H1 (cell line): ENCODE measurements at regions not wholly inside any gene's neighbourhood (a gene's known extent, or its start where the extent isn't known, plus 50 kb on each side); places are given as distances from the start of the nearest gene placed in this dataset.

Experiments used
- JUN ChIP-seq: IDR thresholded peaks from 2 replicates; pipeline ENCODE4 v1.6.1; 2011; ENCODE audit warnings: low read depth, mild to moderate bottlenecking, improper control_type of control experiment, low read length
- JUND ChIP-seq: IDR thresholded peaks from 2 replicates; pipeline ENCODE4 v1.6.1; 2011; ENCODE audit warnings: mild to moderate bottlenecking, improper control_type of control experiment, low read length
- TF ChIP-seq, protein P1 (sequence below), 3 experiments: IDR thresholded peaks; 1 replicate in 2 of 3; 2 replicates in 1 of 3; pipeline versions ENCODE4 v1.5.1 to v1.6.1; 2011; ENCODE audit warnings: low read length in 3 of 3, mild to moderate bottlenecking in 3 of 3, inconsistent platforms in 2 of 3, low read depth in 1 of 3, moderate library complexity in 1 of 3; ENCODE audit not compliant: insufficient read depth in 1 of 3; ENCODE audit errors: control extremely low read depth in 1 of 3
- TF ChIP-seq, protein P2 (sequence below): IDR thresholded peaks from 2 replicates; pipeline ENCODE4 v1.6.1; 2012; ENCODE audit warnings: inconsistent platforms

- no peak for TF ChIP-seq JUND
- TF ChIP-seq, protein P1, sequence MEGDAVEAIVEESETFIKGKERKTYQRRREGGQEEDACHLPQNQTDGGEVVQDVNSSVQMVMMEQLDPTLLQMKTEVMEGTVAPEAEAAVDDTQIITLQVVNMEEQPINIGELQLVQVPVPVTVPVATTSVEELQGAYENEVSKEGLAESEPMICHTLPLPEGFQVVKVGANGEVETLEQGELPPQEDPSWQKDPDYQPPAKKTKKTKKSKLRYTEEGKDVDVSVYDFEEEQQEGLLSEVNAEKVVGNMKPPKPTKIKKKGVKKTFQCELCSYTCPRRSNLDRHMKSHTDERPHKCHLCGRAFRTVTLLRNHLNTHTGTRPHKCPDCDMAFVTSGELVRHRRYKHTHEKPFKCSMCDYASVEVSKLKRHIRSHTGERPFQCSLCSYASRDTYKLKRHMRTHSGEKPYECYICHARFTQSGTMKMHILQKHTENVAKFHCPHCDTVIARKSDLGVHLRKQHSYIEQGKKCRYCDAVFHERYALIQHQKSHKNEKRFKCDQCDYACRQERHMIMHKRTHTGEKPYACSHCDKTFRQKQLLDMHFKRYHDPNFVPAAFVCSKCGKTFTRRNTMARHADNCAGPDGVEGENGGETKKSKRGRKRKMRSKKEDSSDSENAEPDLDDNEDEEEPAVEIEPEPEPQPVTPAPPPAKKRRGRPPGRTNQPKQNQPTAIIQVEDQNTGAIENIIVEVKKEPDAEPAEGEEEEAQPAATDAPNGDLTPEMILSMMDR (IDR thresholded peaks at IDR 0.05; ENCODE audit: control extremely low read depth in 1 of 3, insufficient read depth in 1 of 3, low read depth in 1 of 3, low read length in 3 of 3) = no peak
- TF ChIP-seq JUN = no peak
- TF ChIP-seq, protein P2, sequence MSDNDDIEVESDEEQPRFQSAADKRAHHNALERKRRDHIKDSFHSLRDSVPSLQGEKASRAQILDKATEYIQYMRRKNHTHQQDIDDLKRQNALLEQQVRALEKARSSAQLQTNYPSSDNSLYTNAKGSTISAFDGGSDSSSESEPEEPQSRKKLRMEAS = no peak
Measured at GRCh38 chr1:106492880-106493279, 563.6 kb upstream of the PRMT6 start (continued).
